Fibroblast of villous mesenchyme (primary cell): ENCODE measurements at regions not wholly inside any gene's neighbourhood (a gene's known extent, or its start where the extent isn't known, plus 50 kb on each side); places are given as distances from the start of the nearest gene placed in this dataset.

ENCODE experiments used
- DNase-seq: peaks from one replicate; pipeline ENCODE4 v3.0.0-alpha.2; 2010; ENCODE audit warnings: low read depth
- H3K4me3 ChIP-seq: 2 replicates; pipeline ENCODE4 v1.5.1; 2011; ENCODE audit warnings: low read depth, mild to moderate bottlenecking, low read length
- CTCF ChIP-seq: IDR thresholded peaks from 2 replicates; pipeline ENCODE4 v1.5.1; 2012; ENCODE audit warnings: low read depth, mild to moderate bottlenecking, low read length; ENCODE audit not compliant: insufficient read depth

GRCh38 chr2:121059651-121060649 lies 225.1 kb downstream of the TFCP2L1 start:
- no peak for DNase-seq
- TF ChIP-seq CTCF: no peak
- H3K4me3 ChIP-seq: no peak overlapping the region

- no peak for TF ChIP-seq CTCF
- DNase-seq: no peak
- H3K4me3 ChIP-seq: no peak overlapping the region
These were observed 223.4 kb downstream of the TFCP2L1 start for GRCh38 chr2:121061633-121062032.

GRCh38 chr2:121063471-121063870 lies 221.5 kb downstream of the TFCP2L1 start:
- no peak for TF ChIP-seq CTCF
- no peak for DNase-seq

DNA sequence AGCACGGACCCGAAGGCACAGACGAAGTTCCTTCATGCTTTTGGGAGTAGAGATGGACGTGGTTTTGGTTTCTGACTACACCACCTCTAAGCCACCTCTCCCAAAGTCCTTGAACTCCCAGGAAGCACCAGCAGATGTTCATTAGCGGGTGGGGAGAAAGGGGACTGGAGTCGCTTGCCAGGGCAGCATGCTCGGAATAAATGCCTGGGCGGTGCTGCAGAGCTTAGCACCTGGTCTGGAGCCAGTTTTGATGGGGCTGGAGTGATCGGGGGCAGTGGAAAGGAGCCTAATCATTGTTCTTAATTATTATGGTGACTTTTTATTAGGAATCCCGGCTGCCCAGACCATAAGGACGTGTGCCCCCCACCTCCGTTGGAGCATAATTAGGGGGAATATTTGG lies 220.8 kb downstream of the TFCP2L1 start:
- no peak for DNase-seq
- no peak overlapping the region for H3K4me3 ChIP-seq
- no peak for TF ChIP-seq CTCF

More at GRCh38 chr2:121063471-121063870, 221.5 kb downstream of the TFCP2L1 start:
- no peak overlapping the region for H3K4me3 ChIP-seq

GRCh38 chr2:121065239-121065638 lies 219.8 kb downstream of the TFCP2L1 start:
- TF ChIP-seq CTCF: no peak
- DNase-seq: no peak
- no peak overlapping the region for H3K4me3 ChIP-seq

GRCh38 chr2:121066526-121066925 lies 218.5 kb downstream of the TFCP2L1 start:
- no peak overlapping the region for H3K4me3 ChIP-seq
- TF ChIP-seq CTCF: no peak
- DNase-seq: no peak
